HG02885 (cell line): ENCODE measurements at regions not wholly inside any gene's neighbourhood (a gene's known extent, or its start where the extent isn't known, plus 50 kb on each side); places are given as distances from the start of the nearest gene placed in this dataset.
A peak's percentile ranks its signal among the peaks of the same experiment; 100 is the strongest.
"Not testable (repeated sequence)": the region's sequence is repeated elsewhere in the genome, so short reads cannot be mapped to it uniquely, and the experiment has no call there.

Experiments used
- ATAC-seq: cut with Tn5 transposase; IDR thresholded peaks from one replicate; pipeline ENCODE4 v1.9.1; 2021; ENCODE audit warnings: mild to moderate bottlenecking; ENCODE audit not compliant: unreplicated experiment, poor library complexity

DNA sequence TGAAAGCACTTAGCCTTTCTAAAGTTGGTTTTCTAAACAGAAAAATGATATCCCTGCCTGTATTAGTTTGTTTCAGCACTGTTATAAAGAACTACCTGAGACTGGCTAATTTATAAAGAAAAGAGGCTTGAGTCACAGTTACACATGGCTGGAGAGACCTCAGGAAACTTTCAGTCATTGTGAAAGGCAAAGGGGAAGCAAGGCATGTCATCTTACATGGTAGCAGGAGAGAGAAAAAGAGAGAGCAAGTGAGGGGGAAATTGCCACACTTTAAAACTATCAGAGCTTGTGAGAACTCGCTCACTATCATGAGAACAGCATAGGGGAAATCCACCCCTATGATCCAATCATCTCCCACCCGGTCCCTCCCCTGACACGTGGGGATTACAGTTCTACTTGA lies 64.9 kb downstream of the FAM170A start:
- ATAC-seq, result peak; percentile 69

DNA sequence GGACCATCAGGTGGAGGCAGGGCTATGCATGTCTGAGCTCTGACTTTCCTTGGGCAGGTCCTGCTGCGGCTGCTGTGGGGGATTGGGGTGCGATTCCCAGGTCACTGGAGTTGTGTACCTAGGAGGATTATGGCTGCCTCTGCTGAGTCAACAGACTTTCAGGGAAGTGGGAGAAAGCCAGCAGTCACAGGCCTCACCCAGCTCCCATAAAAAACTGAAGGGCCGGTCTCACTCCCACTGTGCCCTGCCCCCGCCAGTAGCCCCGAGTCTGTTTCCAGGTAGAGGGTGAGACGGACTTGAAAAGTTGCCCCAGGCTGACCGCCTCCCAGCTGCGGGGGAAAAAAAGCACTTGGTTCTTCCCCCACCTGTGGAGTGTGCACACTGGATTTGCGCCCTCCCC lies 76.7 kb downstream of the FAM170A start:
- ATAC-seq, result no peak

DNA sequence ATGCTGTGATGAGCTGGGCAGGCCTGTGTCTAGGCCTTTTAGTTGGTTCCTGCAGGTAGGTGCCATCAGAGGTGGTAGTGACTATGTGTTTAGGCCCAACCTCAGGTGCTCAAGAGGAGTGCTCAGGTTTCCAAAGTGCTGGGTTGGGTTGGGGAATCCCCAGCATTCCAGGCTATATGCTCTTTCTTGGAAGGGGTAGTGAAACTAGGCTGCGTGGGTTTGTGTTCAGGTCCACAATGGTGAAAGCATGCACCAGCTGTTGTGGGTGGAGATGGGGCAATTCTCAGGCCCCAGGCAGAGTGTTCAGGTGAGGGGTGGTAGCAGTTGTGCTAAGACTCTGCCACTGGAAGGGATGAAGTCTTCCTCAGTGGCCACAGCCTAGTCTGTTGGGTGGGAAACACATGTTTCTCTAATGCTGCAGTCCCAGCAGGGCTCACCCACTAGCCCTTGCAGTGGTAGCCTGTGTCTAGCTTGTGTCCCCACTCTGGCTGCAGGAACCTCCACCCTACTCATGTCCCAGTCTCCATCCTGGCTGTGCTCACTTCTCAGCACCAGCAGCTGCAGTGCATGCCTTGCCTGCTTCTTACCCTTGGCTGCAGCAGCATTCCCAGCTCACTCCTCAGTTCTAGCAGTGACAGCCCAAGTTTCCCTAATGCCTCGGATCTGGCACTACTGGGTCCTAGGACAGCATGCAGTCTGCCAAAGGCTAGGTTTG lies 78.9 kb downstream of the FAM170A start:
- peak; percentile 44 for ATAC-seq

DNA sequence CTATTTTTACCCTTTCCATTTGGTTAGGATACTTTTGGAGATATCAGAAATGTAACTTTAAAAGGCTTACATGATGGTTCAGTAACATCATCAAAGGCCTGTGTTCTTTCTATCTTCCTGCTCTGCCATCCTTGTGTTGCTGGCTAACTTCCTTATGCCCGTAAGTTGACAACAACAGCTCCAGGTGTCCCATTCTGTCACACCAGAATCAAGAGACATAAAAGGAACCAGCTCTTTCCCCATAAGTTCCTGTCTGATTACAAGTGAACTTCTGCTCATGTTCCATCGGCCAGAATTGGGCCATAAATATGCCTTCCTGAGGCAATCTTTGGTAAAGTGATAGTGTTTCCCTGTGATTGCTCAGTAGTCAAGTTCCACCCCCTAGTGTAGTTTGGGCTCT lies 92.4 kb downstream of the FAM170A start:
- ATAC-seq, result no peak

DNA sequence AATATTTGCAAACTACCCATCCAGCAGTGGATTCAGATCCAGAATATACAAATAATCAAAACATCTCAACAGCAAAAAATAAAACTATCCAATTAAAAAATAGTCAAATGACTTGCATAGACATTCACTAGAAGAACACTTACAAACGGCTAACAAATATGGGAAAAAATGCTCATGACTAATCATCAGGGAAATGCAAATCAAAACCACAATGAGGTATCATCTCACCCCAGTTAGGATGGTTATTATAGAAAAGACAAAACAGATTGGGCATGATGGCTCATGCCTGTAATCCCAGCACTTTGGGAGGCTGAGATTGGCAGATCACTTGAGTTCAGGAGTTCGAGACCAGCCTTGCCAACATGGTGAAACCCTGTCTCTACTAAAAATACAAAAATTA lies 95.9 kb downstream of the FAM170A start:
- not testable (repeated sequence) for ATAC-seq

DNA sequence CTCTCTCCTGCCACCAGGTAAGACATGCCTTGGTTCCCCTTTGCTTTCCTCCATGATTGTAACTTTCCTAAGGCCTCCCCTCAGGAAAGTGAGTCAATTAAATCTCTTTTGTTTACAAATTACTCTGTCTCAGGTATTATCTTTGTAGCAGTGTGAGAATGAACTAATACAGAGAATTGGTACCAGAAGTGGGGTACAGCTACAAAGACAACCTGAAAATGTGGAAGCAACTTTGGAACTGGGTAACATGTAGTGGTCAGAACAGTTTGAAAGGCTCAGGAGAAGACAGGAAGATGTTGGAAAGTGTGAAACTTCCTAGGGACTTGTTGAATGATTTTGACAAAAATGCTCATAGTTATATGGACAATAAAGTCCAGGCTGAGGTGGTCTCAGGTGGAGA lies 97.2 kb downstream of the FAM170A start:
- no peak for ATAC-seq

DNA sequence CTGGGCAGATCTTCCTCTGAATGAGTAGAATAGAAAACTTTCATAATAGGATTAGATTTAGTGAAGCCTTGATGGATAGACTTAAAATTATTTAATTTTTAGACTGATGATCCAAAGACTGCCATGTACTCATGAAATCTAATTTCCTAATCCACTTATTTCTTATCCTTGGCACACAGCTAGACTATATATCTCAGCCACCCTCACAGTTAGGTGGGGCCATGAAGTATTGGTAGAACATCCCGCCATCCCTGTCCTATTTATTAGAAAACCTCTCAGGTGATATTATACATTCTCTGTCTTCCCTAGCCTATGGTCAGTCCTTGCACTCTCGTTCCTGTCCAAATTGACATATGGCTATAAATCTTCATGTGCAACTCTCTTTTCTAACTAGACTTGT lies 110.9 kb downstream of the FAM170A start:
- ATAC-seq, result no peak

DNA sequence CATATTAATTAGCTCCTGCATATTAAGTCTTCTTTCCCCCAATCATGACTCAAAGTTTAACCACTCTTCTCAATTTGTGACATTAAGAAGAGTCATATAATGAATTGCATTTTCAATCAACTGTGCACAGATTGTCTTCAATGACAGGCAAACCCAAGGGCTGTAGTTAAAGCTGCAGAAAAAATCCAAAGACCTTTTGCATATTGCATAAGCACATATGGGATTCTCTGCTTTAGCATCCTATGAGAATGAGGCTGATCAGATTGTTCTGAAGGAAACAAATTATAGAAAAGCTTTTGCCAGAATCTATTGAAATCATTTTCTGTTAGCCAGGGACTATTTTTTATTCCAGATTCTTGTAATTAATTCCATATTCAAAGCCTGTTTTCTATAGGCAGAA lies 112.3 kb downstream of the FAM170A start:
- ATAC-seq, result no peak

DNA sequence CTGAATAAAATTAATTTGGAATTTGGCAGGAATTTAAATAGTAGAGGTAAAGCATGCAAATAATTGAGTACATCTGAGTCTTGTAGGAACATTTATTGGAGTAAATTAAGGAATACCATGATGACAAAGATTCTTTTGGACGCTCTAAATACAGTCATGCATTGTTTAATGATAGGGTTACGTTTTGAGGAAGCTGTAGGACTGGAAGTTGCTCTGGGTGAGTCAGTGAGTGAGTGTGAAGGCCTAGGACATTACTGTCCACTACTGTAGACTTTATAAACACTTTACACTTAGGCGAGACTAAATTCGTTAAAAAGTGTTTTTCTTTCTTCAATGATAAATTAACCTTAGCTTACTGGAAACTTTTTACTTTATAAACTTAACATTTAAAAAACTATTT lies 113.0 kb downstream of the FAM170A start:
- no peak for ATAC-seq

DNA sequence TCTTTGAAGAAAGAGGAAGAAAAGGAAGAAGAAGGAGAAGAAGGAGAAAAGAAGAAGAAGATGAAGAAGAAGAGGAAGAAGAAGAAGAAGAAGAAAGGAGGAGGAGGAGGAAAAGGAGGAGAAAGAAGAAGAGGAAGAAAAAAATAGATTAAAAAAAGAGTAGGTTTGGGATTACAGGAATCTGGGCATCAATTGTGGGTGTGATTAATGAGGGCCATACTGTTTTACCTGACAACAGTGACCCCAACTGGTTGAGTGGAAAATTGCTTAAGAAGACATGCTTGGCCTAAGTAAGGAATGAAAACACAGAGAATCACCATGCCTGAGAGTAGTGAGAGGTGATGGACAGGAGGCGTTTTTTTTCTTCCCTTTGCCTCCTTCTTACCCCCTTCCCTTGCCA lies 114.6 kb downstream of the FAM170A start:
- ATAC-seq, result peak; percentile 99

DNA sequence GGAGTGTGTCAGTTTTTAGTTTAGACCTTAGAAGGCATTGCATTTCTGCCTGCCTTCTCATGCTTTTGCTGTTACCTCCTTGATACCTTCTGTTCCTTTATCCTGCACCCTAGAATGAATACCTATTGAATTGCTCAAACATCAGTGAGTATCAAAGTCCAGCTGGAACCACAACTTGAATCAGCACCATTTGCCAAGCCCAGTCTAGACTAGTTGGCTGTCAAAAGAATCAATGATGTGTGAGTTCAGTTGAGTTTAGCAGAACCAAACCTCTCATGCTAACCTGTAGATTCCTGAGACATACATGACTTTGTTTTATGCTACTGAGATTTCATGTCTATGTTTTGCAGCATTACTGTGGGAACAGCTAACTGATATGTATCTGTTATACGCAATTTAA lies 116.6 kb downstream of the FAM170A start:
- ATAC-seq, result no peak

DNA sequence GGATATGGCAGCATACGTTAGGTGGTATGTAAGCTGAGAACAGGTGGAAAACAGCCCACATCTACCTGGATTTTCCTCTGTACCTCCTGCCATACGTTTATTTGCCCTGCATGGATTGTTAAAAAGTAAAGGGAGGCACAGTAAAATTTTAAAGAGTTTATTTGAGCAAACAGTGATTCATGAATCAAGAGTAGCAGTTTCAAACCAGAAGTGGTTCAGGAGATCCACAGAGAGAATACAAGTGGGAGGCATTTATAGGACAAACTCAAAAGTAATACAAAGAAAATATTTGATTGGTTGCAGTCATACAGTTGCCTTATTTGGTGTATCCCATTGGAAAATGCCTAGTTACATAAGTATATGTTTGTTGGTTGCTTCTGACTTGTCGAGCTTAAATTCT lies 117.6 kb downstream of the FAM170A start:
- no peak for ATAC-seq

DNA sequence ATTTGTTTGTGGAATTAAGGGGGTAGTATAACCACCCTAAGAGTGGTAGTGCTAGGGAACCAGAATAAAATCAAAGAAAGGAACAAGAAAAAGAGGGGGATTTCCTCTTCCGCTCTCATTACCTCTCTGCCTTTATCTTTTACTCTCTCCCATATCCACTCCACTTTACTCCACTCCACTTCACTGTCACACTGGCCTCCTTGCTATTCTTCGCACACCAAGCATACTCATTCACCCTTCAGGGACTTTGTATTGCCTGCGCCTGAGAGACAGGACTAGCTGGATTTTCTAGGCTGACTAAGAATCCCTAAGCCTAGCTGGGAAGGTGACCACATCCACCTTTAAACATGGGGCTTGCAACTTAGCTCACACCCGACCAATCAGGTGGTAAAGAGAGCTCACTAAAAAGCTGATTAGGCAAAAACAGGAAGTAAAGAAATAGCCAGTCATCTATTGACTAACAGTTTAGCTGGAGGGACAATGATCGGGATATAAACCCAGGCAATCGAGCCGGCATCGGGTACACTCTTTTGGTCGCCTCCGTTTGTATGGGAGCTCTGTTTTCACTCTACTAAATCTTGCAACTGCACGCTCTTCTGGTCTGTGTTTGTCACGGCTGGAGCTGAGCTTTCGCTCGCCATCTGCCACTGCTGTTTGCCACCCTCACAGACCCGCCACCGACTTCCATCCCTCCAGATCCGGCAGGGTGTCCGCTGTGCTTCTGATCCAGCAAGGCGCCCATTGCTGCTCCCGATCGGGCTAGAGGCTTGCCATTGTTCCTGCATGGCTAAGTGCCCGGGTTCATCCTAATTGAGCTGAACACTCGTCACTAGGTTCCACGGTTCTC lies 121.8 kb downstream of the FAM170A start:
- ATAC-seq, result no peak

DNA sequence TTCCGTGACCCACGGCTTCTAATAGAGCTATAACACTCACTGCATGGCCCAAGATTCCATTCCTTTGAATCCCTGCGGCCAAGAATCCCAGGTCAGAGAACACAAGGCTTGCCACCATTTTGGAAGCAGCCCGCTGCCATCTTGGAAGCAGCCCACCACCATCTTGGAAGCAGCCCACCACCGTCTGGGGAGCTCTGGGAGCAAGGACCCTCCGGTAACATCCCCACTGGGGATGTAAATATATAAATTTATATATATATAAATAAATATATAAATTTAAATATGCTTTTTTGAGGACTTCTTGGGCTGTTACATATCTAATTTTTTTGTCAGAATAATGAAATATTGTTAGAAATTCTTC lies 122.4 kb downstream of the FAM170A start:
- no peak for ATAC-seq

DNA sequence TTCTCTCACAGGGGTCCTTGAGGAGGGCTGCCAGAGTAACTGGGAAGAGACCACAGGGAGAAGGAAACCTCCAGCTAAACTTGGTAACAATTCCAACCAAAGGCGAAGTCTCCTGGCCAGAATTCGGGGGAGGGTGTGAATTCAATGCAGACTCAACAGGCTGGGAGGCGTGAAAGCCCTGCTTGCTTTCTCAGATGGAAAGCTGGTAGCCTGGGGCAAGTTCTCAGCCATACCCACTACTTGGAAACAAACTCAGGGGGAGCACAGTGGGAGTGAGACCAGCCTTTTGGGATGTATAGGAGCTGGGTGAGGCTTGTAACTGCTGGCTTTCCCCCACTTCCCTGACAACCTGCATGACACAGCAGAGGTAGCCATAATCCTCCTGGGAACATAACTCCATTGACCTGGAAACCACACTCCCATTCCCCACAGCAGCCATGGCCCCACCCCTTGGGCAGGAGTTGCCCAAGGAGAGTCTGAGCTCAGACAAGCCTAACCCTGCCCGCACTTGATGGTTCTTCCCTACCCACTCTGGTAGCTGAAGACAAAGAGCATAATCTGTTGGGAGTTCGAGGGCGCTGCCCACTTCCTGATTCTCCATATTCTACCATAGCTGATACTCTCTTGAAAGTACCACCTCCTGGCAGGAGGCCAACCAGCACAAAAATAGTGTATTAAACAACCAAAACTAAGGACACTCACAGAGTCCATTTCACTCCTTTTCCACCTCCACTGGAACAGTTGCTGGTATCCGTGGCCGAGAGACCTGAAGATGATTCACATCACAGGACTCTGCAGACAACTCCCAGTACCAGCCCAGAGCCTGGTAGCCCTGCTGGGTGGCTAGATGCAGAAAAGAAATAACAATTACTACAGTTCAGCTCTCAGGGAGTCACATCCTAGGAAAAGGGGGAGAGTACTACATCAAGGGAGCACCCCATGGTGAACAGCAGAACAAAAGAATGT lies 123.8 kb downstream of the FAM170A start:
- no peak for ATAC-seq

DNA sequence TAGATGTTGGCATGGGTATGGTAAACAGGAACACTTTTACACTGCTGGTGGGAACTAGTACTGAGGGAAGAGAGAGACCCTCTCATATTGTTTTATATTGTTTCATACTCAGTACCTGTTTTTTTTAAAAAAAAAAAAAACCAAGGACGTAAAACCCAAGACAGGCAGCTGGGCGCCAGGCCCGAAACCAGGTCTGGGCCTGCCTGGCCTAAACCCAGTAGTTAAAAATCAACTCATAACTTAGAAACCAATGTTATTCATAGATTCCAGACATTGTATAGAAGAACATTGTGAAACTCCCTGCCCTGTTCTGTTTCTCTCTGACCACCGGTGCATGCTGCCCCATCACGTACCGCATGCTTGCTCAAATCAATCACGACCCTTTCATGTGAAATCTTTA lies 125.5 kb downstream of the FAM170A start:
- ATAC-seq, result not testable (repeated sequence)

DNA sequence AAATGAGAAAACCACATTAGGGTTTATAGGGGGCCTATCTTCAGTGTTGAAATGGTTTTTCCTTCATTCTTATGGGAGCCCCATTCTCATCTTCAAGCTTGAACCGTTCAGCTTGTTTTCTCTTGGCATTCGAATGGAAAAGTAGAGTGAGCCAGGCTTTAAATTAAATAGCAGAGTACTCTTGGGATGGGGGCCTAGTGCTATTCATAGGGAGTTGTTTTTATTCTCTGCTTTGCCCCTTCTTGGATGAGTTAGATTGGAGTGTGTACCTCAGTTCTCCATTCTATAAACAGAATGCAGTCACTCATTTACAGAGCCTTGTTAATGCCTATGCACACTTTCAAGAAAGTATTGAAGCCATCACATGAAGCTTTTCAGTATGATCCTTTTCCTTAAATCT lies 127.9 kb downstream of the FAM170A start:
- no peak for ATAC-seq

DNA sequence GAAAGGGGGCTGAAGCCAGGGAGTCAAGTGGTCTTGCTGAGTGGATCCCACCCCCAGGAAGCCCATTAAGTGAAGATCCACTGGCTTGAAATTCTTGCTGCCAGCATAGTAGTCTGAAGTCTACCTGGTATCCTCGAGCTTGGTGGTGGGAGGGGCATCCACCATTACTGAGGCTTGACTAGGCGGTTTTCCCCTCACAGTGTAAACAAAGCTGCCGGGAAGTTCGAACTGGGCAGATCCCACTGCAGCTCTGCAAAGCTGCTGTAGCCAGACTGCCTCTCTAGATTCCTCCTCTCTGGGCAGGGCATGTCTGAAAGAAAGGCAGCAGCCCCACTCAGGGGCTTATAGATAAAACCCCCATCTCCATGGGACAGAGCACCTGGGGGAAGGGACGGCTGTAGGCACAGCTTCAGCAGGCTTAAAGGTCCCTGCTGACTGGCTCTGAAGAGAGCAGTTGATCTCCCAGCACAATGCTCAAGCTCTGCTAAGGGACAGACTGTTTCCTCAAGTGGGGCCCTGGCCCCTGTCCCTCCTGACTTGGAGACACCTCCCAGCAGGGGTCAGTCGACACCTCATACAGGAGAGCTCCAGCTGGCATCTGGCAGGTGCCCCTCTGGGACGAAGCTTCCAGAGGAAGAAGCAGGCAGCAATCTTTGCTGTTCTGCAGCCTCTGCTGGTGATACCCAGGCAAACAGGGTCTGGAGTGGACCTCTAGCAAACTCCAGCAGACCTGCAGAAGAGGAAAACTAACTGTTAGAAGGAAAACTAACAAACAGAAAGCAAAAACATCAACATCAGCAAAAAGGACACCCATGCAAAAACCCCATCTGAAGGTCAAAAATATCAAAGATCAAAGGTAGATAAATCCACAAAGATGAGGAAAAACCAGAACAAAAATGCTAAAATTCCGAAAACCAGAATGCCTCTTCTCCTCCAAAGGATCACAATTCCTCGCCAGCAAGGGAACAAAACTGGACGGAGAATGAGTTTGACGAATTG lies 140.6 kb downstream of the FAM170A start:
- ATAC-seq, result not testable (repeated sequence)

DNA sequence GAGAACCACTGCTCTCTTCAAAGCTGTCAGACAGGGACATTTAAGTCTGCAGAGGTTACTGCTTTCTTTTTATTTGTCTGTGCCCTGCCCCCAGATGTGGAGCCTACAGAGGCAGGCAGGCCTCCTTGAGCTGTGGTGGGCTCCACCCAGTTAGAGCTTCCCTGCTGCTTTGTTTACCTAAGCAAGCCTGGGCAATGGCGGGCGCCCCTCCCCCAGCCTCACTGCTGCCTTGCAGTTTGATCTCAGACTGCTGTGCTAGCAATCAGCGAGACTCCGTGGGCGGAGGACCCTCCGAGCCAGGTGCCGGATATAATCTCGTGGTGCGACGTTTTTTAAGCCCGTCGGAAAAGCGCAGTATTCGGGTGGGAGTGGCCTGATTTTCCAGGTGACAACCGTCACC lies 150.8 kb downstream of the FAM170A start:
- not testable (repeated sequence) for ATAC-seq

DNA sequence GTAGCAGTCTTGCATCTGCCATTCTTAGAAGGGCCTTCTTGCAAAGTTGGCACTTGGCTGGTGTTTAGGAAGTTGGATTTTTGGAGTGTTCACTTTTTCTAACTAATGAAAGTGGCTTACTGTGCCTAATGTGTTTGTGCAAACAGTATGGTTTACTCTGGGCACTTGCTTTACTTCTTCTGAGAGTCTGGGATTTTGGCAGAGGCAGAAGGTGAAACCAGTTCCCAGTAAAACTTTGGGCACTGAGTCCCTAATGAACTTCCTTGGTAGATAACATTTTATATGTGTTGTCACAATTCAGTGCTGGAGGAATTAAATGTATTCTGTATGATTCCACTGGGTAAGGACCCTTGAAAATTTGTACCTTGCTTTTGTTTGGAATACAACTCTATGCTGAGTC lies 155.7 kb downstream of the FAM170A start:
- ATAC-seq, result no peak
